ENCODE measurements at regions not wholly inside any gene's neighbourhood (a gene's known extent, or its start where the extent isn't known, plus 50 kb on each side); places are given as distances from the start of the nearest gene placed in this dataset.

DNA sequence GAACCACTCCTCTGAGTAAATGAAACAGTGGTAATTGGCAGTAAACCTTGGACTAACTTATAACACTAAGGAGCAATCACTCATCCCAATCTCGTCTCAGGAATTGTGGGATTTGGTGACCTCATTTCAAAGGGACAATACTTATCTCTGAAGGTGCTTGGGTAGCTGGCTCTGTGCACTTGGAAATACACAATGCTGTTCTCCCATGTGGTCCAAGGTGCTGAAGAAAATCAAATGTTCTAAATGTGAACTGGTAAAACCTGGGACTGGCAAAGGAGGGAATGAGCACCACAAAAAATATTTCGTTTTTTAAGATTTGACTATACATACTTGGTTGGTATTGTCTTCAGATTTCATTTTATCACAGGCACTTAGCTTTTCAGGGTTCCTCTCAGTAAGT is 1193.0 kb downstream of the SORCS1 start:
- Histone ChIP-seq H3K27me3 (no peaks in the 10 kb centered on the region), H3K9me3 (no peaks in the 10 kb centered on the region), H3K27ac (no peak overlapping the region), H3K36me3 (no peaks in the 10 kb centered on the region), H3K4me3 (no peak overlapping the region), H3K4me1 (no peaks in the 10 kb centered on the region)
- TF ChIP-seq, protein P1, sequence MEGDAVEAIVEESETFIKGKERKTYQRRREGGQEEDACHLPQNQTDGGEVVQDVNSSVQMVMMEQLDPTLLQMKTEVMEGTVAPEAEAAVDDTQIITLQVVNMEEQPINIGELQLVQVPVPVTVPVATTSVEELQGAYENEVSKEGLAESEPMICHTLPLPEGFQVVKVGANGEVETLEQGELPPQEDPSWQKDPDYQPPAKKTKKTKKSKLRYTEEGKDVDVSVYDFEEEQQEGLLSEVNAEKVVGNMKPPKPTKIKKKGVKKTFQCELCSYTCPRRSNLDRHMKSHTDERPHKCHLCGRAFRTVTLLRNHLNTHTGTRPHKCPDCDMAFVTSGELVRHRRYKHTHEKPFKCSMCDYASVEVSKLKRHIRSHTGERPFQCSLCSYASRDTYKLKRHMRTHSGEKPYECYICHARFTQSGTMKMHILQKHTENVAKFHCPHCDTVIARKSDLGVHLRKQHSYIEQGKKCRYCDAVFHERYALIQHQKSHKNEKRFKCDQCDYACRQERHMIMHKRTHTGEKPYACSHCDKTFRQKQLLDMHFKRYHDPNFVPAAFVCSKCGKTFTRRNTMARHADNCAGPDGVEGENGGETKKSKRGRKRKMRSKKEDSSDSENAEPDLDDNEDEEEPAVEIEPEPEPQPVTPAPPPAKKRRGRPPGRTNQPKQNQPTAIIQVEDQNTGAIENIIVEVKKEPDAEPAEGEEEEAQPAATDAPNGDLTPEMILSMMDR (IDR thresholded peaks at IDR 0.05) = no peak
- intact Hi-C loops (cut with DNase I; ENCODE audit: low total_unique reads) = no loop called here
- DNase-seq = no peak

DNA sequence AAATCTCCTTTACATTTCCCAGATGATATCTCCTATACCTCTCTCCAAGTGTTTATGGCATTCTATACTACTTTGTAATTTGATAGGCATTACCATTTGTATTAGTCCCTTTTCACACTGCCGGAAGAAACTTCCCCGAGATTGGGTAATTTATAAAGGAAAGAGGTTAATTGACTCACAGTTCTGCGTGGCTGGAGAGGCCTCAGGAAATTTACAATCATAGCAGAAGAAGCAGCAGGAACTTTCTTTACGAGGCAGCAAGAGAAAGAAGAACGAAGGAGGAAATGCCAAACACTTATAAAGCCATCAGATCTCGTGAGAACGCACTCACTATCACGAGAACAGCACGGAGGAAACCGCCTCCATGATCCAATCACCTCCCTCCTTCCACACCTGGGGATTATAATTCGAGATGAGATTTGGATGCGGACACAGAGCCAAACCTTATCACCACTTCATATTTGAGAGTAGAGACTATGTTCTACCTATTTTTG is 1194.6 kb downstream of the SORCS1 start:
- Histone ChIP-seq H3K27me3 (no peaks in the 10 kb centered on the region), H3K4me1 (no peaks in the 10 kb centered on the region), H3K9me3 (no peaks in the 10 kb centered on the region), H3K27ac (no peak overlapping the region), H3K36me3 (no peaks in the 10 kb centered on the region), H3K4me3 (no peak overlapping the region)
- DNase-seq = no peak
- TF ChIP-seq, protein P1 (IDR thresholded peaks at IDR 0.05) = no peak
- intact Hi-C loops (cut with DNase I; ENCODE audit: low total_unique reads) = no loop called here

- Histone ChIP-seq H3K4me3 (no peak overlapping the region), H3K9me3 (no peaks in the 10 kb centered on the region), H3K27ac (no peak overlapping the region), H3K36me3 (no peaks in the 10 kb centered on the region), H3K27me3 (no peaks in the 10 kb centered on the region), H3K4me1 (no peaks in the 10 kb centered on the region)
- no peak for DNase-seq
- intact Hi-C loops (cut with DNase I; ENCODE audit: low total_unique reads) = no loop called here
- TF ChIP-seq, protein P1 (IDR thresholded peaks at IDR 0.05) = no peak
Measured at GRCh38 chr10:105968666-105969065, 1195.8 kb downstream of the SORCS1 start.

GRCh38 chr10:105967256-105967655 is 1197.2 kb downstream of the SORCS1 start:
- TF ChIP-seq, protein P1 (IDR thresholded peaks at IDR 0.05) = no peak
- no peak overlapping the region for H3K27ac ChIP-seq

GRCh38 chr10:105965141-105965540 is 1199.4 kb downstream of the SORCS1 start:
- intact Hi-C loops (cut with DNase I; ENCODE audit: low total_unique reads) = no loop called here
- H3K4me3 ChIP-seq = no peak overlapping the region
- H3K27ac ChIP-seq = no peak overlapping the region
- H3K27me3 ChIP-seq = no peaks in the 10 kb centered on the region
- TF ChIP-seq, protein P1 (IDR thresholded peaks at IDR 0.05) = no peak
- H3K36me3 ChIP-seq = no peaks in the 10 kb centered on the region
- DNase-seq = no peak
- H3K4me1 ChIP-seq = no peaks in the 10 kb centered on the region
- H3K9me3 ChIP-seq = no peaks in the 10 kb centered on the region

More at GRCh38 chr10:105967256-105967655, 1197.2 kb downstream of the SORCS1 start:
- Histone ChIP-seq H3K36me3 (no peaks in the 10 kb centered on the region), H3K4me1 (no peaks in the 10 kb centered on the region), H3K9me3 (no peaks in the 10 kb centered on the region), H3K4me3 (no peak overlapping the region), H3K27me3 (no peaks in the 10 kb centered on the region)
- DNase-seq = no peak
- intact Hi-C loops (cut with DNase I; ENCODE audit: low total_unique reads) = no loop called here

DNA sequence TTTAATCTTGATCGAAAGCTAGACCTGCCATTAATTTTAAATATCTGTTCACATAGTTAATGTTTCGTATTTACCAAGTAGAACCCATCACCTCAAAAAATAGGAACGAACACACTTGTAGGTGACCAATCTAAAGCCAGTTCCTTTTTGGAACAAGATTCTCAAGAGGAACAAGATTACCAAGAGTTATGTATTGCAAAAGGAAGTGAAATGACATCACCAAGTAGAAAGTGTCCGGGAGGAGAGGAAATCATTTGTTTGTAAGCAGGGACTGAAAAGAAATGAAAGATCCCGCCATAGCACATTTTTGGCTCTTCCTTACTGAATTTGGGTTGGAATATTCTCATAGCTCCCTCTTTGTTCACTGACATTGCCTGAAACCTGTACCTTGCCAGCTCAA is 1200.5 kb downstream of the SORCS1 start:
- Histone ChIP-seq H3K9me3 (no peaks in the 10 kb centered on the region), H3K27ac (no peak overlapping the region), H3K27me3 (no peaks in the 10 kb centered on the region), H3K4me1 (no peaks in the 10 kb centered on the region), H3K4me3 (no peak overlapping the region), H3K36me3 (no peaks in the 10 kb centered on the region)
- no peak for DNase-seq
- TF ChIP-seq, protein P1 (IDR thresholded peaks at IDR 0.05) = no peak
- intact Hi-C loops (cut with DNase I; ENCODE audit: low total_unique reads) = no loop called here

Data from tibial artery (tissue), 4 donors.